Epithelial cell of proximal tubule (primary cell): ENCODE measurements at regions not wholly inside any gene's neighbourhood (a gene's known extent, or its start where the extent isn't known, plus 50 kb on each side); places are given as distances from the start of the nearest gene placed in this dataset.
A peak's percentile ranks its signal among the peaks of the same experiment; 100 is the strongest.

ENCODE experiments used
- DNase-seq: peaks from one replicate; pipeline ENCODE4 v3.0.0-alpha.2; 2011; ENCODE audit warnings: low read depth
- H3K4me3 ChIP-seq: 2 replicates; pipeline ENCODE4 v1.5.1; 2011; ENCODE audit warnings: low read depth, mild to moderate bottlenecking, low read length
- CTCF ChIP-seq: conservative IDR thresholded peaks from 2 replicates; pipeline ENCODE4 v1.5.1; 2012; ENCODE audit warnings: low read depth, mild to moderate bottlenecking, low read length

- H3K4me3 ChIP-seq: no peak overlapping the region
- DNase-seq: no peak
- no peak for TF ChIP-seq CTCF
Observed at GRCh38 chr9:107080130-107080529, 202.9 kb upstream of the RAD23B start.

- TF ChIP-seq CTCF: no peak
- H3K4me3 ChIP-seq: no peak overlapping the region
- no peak for DNase-seq
Observed at GRCh38 chr9:107086460-107086859, 196.6 kb upstream of the RAD23B start.

- H3K4me3 ChIP-seq: no peak overlapping the region
- no peak for DNase-seq
- TF ChIP-seq CTCF: peak; percentile 18
Observed at GRCh38 chr9:107087222-107087621, 195.9 kb upstream of the RAD23B start.

- no peak for TF ChIP-seq CTCF
- H3K4me3 ChIP-seq: no peak overlapping the region
Observed at GRCh38 chr9:107090218-107090617, 192.9 kb upstream of the RAD23B start.

GRCh38 chr9:107093365-107094060 lies 189.6 kb upstream of the RAD23B start:
- H3K4me3 ChIP-seq: no peak overlapping the region
- DNase-seq: no peak
- no peak for TF ChIP-seq CTCF

More at GRCh38 chr9:107090218-107090617, 192.9 kb upstream of the RAD23B start:
- DNase-seq: no peak

- no peak for TF ChIP-seq CTCF
- no peak for DNase-seq
Observed at GRCh38 chr9:107094370-107094769, 188.7 kb upstream of the RAD23B start.

GRCh38 chr9:107100591-107100990 lies 182.5 kb upstream of the RAD23B start:
- TF ChIP-seq CTCF: no peak
- no peak overlapping the region for H3K4me3 ChIP-seq
- DNase-seq: no peak

More at GRCh38 chr9:107094370-107094769, 188.7 kb upstream of the RAD23B start:
- no peak overlapping the region for H3K4me3 ChIP-seq
